ENCODE measurements at regions not wholly inside any gene's neighbourhood (a gene's known extent, or its start where the extent isn't known, plus 50 kb on each side); places are given as distances from the start of the nearest gene placed in this dataset.

- TF ChIP-seq POLR2A (IDR thresholded peaks at IDR 0.05), result no peak
- TF ChIP-seq CTCF (IDR thresholded peaks at IDR 0.05), result no peak
Measured at GRCh38 chr6:135105710-135106109, 51.1 kb upstream of the HBS1L start.

Data from right lobe of liver (tissue), 4 donors.